GM10266 (cell line): ENCODE measurements at regions not wholly inside any gene's neighbourhood (a gene's known extent, or its start where the extent isn't known, plus 50 kb on each side); places are given as distances from the start of the nearest gene placed in this dataset.

Experiments
- DNase-seq: peaks from one replicate; pipeline ENCODE4 v3.0.0; 2012; ENCODE audit errors: extremely low spot score
- CTCF ChIP-seq: IDR thresholded peaks from 2 replicates; pipeline ENCODE4 v1.5.1; 2012; ENCODE audit warnings: mild to moderate bottlenecking, low read depth; ENCODE audit not compliant: control insufficient read depth, insufficient read depth; ENCODE audit errors: missing control alignments

- TF ChIP-seq CTCF, result no peak
- no peak for DNase-seq
These were observed 737.9 kb upstream of the WWC1 start for GRCh38 chr5:167553511-167553910.

- no peak for TF ChIP-seq CTCF
- no peak for DNase-seq
These were observed 736.7 kb upstream of the WWC1 start for GRCh38 chr5:167554564-167555290.

- no peak for TF ChIP-seq CTCF
- no peak for DNase-seq
These were observed 735.8 kb upstream of the WWC1 start for GRCh38 chr5:167555565-167556166.

GRCh38 chr5:167557359-167557758 is 734.1 kb upstream of the WWC1 start:
- no peak for TF ChIP-seq CTCF
- DNase-seq, result no peak

GRCh38 chr5:167561796-167562195 is 729.6 kb upstream of the WWC1 start:
- no peak for TF ChIP-seq CTCF
- DNase-seq, result no peak

GRCh38 chr5:167564275-167564674 is 727.2 kb upstream of the WWC1 start:
- no peak for DNase-seq
- TF ChIP-seq CTCF, result no peak
